Activated T-cell treated with anti-CD3 and anti-CD28 coated beads, Interleukin-2, amount 50 U/mL, for 48 hours (primary cell): ENCODE measurements at regions not wholly inside any gene's neighbourhood (a gene's known extent, or its start where the extent isn't known, plus 50 kb on each side); places are given as distances from the start of the nearest gene placed in this dataset.
"Not testable (repeated sequence)": the region's sequence is repeated elsewhere in the genome, so short reads cannot be mapped to it uniquely, and the experiment has no call there.

Experiments
- DNase-seq, 2 experiments: peaks; one replicate each; pipeline ENCODE4 v3.0.0-alpha.2; 2020

DNA sequence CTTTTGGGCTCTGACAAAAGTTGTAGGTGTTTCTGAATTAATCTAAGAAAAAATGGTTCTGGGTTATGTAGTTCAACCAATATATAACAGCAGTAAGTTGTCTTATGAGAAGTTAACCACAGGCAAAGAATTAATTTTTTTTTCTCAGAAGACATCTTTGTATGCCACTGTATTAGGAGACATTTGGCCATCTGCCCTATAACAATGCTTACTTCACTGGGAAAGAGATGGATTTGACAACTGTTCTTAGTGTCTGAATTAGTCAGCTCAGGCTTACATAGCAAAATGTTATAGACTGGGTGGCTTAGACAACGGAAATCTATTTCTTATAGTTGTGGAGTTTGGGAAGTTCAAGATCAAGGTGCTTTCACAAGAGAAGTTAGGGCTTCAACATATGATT lies 508.1 kb downstream of the STIM2 start:
- no peak for DNase-seq

- no peak for DNase-seq
These were observed 521.2 kb downstream of the STIM2 start for GRCh38 chr4:27381815-27382214.

DNA sequence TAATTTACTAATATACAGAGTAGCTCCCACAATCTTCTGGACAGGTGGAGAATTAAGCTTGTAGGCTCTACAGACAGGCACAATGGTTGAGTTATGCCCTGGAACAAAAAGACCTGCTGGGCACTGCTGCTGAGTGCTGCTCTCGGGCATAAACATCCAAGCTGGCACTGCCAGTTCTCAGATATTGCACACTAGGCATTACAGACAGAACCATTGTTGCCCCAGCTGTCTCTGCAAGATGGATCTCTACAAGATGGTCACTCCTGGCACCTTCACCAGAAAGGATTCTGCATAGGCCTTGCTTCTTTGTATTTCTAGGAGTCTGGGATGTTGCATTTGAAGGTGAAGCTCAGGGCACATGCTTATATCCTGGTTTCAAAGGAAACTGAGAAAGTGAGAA lies 527.1 kb downstream of the STIM2 start:
- DNase-seq = no peak

GRCh38 chr4:27397886-27398285 lies 537.2 kb downstream of the STIM2 start:
- DNase-seq = no peak

- no peak for DNase-seq
These were observed 538.1 kb downstream of the STIM2 start for GRCh38 chr4:27398631-27399310.

DNA sequence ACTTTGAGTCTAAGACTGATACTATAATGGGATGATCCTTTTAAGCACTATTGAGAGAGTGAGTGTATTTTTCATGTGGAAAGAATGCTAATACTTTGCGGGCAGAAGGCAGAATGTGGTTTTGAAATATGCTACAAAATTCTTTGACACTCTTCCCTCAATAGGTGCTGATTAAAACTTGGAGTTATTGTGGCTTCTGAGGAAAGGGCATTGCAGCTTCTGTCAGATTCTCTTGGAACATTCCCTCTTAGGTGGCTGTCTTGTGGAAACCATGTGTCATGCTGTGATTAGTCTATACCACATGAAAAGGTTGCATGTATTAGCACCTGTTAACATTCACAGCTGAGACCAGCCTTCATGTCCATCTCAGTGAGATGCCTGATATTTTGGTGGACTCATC lies 547.0 kb downstream of the STIM2 start:
- no peak for DNase-seq

GRCh38 chr4:27412613-27413012 lies 552.0 kb downstream of the STIM2 start:
- DNase-seq = no peak

DNA sequence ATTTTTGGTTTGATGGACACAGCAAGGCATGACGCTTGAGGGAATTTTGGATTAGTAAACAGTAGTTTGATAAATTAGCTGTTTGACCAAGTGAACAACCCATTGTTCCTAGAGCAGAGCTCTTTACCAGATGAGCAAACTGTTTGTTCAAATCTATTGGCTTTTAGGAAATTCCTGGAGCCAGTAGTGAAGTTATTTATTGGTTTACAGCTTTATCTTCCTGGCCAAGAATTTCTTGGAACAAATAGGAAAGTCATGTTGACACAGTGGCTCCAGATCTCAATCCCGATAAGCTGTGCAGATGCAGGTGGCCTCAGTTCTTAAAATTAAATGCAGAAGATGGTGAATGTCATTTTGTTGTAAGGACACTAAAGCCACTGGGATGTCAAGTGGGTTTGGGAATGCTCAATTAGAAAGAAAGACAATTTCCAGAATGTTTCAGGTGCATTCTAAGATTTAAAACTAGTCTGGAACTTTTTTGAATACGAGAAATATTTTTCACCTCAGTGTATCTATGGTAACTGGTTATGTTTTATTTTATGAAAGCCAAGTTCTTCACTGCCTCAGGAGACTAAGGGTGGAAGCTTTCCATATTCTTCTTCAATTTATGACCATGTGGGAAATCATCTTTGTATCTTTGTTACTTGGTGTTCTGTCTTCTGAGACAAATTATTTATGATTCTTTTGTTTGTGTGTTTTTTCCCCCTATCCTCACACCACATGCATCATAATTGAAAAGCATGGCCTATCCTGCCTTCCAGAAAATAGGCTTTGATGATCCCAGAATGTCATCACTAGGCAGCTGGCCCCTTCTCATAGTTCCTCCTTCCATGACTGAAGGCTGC lies 554.5 kb downstream of the STIM2 start:
- no peak for DNase-seq

DNA sequence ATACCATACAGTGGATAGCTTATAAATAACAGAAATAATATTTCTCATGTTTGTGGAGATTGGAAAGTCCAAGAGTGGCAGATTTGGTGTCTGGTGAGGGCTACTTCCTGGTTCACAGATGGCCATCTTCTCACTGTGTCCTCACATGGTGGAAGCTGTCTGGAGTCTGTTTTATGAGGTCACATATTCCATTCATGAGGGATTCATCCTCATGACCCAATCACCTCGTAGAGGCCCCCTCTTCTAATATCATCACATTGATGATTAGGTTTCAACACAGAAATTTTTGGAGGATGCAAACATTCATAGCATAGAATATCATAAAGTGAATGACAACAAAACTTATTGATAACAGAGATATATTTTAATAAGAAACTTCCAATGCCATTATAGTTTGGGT lies 568.0 kb downstream of the STIM2 start:
- DNase-seq = no peak

DNA sequence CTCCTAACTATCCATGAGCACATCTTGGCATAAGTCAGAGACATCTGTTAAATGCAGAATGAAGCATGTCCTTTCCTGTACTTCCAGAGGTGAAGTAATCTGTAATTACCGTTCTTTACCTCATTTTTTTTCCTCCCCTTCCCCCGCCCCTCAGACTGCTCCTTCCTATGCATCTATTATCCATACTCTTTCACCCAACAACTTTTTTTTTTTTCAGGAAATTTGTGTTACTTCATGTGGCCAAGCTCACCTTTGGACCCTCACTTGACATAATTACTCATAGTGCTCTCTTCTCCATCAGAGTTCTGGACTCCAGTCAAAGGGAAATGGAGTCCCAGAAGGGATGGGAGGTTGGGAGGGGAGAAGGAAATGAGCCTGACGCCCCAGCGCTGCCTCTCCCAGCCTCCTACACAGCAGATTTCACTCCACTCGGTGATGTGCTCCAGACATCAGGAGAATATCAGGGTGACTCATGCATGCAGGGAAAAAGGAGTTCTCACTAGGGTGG lies 568.8 kb downstream of the STIM2 start:
- no peak for DNase-seq

DNA sequence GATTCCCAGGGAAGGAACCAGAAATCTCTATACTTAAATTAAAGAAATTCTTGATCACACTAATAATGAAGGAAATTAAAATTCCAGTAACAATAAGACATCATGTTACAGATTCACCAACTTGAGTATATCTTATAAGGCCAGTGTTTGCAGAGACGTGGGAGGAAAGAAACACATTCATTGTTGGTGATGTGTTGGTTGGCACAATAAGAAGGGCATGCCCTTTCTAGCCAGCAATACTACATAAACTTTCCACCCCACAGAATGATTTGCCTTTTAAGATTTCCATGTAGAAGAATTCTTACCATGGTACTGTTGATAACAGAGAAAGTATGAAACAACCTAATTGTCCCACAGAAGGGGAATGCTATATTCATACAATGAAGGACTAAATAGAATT lies 581.5 kb downstream of the STIM2 start:
- DNase-seq = no peak

DNA sequence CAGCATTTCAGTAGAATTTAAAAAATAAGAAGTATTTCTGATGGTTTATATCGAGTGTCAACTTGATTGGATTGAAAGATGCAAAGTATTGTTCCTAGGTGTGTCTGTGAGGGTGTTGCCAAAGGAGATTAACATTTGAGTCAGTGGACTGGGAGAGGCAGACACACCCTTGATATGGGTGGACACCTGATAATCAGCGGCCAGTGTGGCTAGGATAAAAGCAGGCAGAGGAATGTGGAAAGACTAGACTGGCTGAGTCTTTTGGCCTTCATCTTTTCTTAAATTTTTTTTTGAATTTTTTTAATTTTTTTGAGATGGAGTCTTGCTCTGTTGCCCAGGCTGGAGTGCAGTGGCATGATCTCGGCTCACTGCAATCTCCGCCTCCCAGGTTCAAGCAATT lies 582.0 kb downstream of the STIM2 start:
- DNase-seq = not testable (repeated sequence)

- no peak for DNase-seq
These were observed 603.2 kb downstream of the STIM2 start for GRCh38 chr4:27463816-27464215.

DNA sequence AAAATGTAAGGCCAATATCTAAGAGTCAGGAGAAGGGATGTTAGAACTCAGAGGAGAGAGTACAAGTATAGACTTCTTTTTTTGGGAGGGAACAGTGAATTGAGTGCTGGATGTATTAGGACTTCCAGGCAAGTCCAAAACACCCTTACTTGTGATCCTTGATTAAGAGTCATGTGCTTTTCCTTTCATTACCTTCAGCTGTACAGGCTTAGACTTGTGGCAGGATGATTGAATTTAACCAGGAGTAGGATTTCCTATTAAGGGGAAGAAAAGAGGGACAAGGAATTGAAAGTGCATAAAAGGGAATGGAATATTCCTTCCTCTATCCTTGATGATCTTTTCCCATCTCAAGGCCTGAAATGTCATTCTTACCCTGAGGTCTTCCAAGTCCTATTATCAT lies 606.7 kb downstream of the STIM2 start:
- DNase-seq = no peak

DNA sequence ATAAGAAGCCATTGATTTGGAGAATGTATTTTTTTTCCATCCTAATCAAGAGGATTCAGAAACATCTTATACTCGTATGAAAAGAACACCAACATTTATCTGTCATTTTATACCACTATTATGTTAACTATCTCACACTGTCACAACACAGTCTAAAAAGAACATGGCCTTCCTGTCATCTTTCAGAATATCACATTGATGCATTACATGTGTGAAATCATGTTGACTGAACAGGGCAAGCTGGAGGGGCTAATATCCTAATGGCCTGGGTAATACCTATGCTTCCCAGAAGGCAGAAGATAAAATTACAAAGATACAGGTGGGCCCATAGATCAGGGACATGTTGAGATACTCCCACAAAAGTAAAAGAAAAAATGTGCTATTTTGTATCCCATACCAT lies 611.7 kb downstream of the STIM2 start:
- DNase-seq = no peak

DNA sequence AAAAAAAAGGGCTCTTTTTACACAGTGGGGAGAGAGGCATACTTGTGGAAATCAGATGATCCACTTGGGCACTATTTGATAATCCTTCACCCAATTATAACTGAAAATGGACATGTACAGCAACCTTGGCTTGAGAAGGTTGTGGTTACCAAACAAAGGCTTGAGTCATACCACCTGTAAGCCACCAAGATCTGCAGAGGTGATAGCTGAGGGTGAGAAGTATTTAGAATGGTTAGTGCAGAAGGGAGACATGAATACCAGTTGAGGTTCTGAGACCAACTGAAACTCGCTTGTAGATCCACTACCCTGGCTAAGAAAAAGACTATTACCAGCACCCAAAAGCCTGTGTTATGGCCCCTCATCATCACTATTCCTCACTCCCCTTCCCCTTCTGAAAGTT lies 614.0 kb downstream of the STIM2 start:
- no peak for DNase-seq

DNA sequence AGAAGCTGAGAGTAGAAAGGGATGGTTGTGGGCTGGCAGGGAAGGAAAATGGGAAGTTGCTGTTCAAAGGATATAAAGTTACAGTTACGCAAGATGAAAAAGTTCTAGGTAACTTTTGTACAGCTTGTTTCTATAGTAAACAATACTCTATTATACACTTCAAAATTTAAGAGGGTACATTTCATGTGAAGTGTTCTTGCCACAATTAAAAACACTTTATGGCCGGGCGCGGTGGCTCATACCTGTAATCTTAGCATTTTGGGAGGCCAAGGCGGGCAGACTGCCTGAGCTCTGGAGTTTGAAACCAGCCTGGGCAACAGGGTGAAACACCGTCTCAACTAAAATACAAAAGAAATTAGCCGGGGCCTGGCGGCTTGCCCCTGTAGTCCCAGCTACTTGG lies 623.6 kb downstream of the STIM2 start:
- no peak for DNase-seq

DNA sequence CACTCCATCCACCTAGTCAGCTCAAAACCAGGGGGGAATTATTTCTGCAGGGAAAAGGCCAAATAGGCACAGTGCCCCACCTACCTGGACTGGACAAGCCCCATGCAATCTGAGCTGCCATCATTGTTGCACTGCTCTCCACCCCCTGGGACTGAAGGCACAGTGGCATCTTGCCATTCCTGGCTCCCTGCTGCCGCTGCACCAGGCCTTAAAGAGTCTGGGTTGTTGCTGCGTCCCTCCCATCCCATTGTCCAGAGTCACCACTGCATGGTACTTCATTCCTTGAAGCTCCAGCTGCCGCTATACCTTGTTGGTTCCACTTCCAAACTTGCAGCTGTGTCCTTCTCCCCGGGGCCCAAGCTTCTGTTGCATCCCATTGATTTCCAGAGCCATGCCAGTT lies 629.7 kb downstream of the STIM2 start:
- no peak for DNase-seq

GRCh38 chr4:27490766-27491165 lies 630.1 kb downstream of the STIM2 start:
- DNase-seq = no peak

DNA sequence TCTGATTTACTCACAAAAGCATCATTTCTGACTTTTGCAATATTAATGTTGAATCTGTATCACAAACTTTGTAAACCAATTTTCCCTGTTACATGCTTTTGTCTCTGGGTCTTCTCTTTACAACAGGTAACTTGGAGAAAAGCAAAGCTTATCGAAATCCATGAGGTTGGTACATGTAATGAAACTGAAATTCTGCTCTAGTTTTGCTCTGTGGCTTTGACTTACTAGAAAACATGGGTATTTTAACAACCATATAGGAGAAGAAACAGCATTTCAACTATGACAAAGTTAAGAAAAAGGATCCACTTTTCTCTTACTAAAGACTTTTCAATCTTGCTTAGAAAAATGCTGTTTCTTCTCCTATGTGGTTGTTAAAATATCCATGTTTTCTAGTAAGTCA lies 645.8 kb downstream of the STIM2 start:
- no peak for DNase-seq

DNA sequence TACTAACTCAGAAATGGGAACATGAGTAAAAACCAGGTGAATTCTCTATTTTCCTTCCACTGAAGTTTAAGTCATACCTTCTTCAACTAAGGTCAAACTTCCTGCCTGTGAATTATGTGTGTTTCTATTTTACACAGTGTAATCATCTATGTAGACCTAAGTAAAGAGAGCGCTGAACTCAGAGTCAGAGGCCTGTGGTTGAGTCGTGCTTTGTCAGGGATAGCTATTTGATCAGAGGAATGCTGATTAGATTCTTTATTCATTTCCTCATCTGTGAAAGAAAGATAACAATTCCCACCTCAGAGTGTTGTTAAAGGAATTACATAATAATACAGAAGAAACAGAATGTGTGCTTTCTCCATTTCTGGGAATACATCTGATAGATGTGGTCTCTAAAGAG lies 654.1 kb downstream of the STIM2 start:
- DNase-seq = no peak

DNA sequence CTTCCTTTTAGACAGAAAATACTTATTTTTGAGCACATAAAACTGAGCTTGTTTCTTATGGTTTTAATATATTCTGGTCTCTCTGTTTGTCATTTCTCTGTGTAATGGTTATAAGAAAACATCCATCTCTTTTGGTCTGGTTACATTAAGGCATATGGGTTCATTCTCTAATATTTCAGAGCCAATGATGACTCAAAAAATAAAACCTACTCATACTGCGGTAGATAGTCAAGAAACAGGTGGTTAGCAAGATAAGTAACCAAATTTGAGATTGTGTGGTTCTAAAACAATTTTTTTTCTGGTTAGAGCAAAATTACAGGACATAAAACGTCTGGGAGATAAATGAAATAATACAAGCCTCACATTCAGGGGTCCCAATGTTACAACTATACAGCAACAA lies 654.5 kb downstream of the STIM2 start:
- no peak for DNase-seq

- no peak for DNase-seq
These were observed 658.2 kb downstream of the STIM2 start for GRCh38 chr4:27518876-27519275.

DNA sequence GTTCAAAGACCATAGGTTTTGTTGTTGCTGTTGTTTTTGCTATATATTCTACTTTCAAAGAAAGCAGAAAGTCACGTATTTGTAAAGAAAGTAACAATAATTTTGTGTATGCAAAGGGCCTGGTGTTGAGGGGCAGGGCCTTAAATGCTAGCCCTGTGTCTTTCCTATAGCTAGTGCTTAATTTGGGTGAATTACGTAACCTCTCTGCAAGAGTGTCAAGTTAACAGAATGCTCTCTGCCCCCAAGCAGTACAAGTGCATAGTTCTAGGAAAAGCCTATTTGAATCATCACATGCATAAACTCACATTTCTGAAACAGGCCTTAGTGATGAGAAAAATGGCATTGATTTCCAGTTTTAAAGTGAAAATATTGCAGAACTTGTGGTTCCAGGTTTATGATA lies 663.6 kb downstream of the STIM2 start:
- DNase-seq = no peak

DNA sequence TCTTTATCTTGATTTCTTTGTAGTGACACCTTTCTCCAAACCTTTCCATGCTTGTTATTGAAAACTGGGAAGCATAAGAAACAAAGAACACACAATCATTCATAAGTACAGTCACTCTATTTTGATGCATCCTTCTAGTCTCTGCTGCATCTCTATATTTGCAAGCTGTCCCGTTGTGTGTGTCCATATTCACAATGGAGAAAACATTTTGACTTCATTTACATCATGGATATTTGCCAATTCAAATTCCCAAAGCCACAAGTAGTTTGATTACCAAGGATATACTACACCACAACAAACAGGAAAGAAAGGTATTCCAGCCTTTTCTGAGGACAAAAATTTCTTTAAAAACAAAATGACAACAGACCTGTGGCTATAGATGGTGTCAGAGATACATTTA lies 673.8 kb downstream of the STIM2 start:
- DNase-seq = no peak
